Liver (tissue), 7 donors: ENCODE measurements at regions not wholly inside any gene's neighbourhood (a gene's known extent, or its start where the extent isn't known, plus 50 kb on each side); places are given as distances from the start of the nearest gene placed in this dataset.
A peak's percentile ranks its signal among the peaks of the same experiment; 100 is the strongest.
"Not testable (repeated sequence)": the region's sequence is repeated elsewhere in the genome, so short reads cannot be mapped to it uniquely, and the experiment has no call there.

Experiments used
- DNase-seq: peaks from one replicate; pipeline ENCODE4 v3.0.0-alpha.2; 2017; ENCODE audit warnings: low spot score
- H3K27ac ChIP-seq, 2 donors: one replicate each; pipeline ENCODE4 v1.7.0; 2013; ENCODE audit warnings: inconsistent platforms in 2 of 2, low read length in 2 of 2, control low read depth in 1 of 2, low read depth in 1 of 2, mild to moderate bottlenecking in 1 of 2
- H3K27me3 ChIP-seq, 4 donors: one replicate each; pipeline versions ENCODE4 v1.6.1 to v1.7.0; 2013; ENCODE audit warnings: low read length in 3 of 4, inconsistent platforms in 1 of 4, mild to moderate bottlenecking in 1 of 4, moderate library complexity in 1 of 4; ENCODE audit not compliant: control insufficient read depth in 4 of 4, insufficient read depth in 4 of 4
- H3K36me3 ChIP-seq, 4 donors: one replicate each; pipeline versions ENCODE4 v1.6.1 to v1.7.0; 2013; ENCODE audit warnings: low read length in 3 of 4, mild to moderate bottlenecking in 3 of 4, low read depth in 1 of 4, moderate library complexity in 1 of 4; ENCODE audit not compliant: control insufficient read depth in 4 of 4, insufficient read depth in 3 of 4
- H3K4me1 ChIP-seq, 4 donors: one replicate each; pipeline versions ENCODE4 v1.6.1 to v1.7.0; 2013; ENCODE audit warnings: low read length in 3 of 4, mild to moderate bottlenecking in 3 of 4, moderate library complexity in 1 of 4; ENCODE audit not compliant: control insufficient read depth in 4 of 4, insufficient read depth in 4 of 4
- H3K4me3 ChIP-seq, 3 donors: one replicate each; pipeline versions ENCODE4 v1.6.1 to v1.7.0; 2013; ENCODE audit warnings: low read length in 3 of 3, control low read depth in 1 of 3, low read depth in 1 of 3, mild to moderate bottlenecking in 1 of 3
- H3K9ac ChIP-seq, 2 donors: one replicate each; pipeline ENCODE4 v1.7.0; 2013; ENCODE audit warnings: low read length in 2 of 2, mild to moderate bottlenecking in 2 of 2, moderate library complexity in 2 of 2, control low read depth in 1 of 2, low read depth in 1 of 2
- H3K9me3 ChIP-seq, 4 donors: one replicate each; pipeline versions ENCODE4 v1.6.1 to v1.7.0; 2013; ENCODE audit warnings: low read length in 3 of 4; ENCODE audit not compliant: control insufficient read depth in 4 of 4
- ATF3 ChIP-seq: IDR thresholded peaks from 2 replicates; pipeline ENCODE4 v1.6.1; 2016; ENCODE audit warnings: antibody characterized with exemption
- EGR1 ChIP-seq, 2 donors: IDR thresholded peaks; 2 replicates each; pipeline ENCODE4 v1.6.1; 2016 to 2018; ENCODE audit warnings: antibody characterized with exemption in 2 of 2, low read depth in 2 of 2
- FOXA1 ChIP-seq: IDR thresholded peaks from 2 replicates; pipeline ENCODE4 v1.6.1; 2016; ENCODE audit warnings: antibody characterized with exemption
- FOXA2 ChIP-seq: IDR thresholded peaks from 2 replicates; pipeline ENCODE4 v1.6.1; 2016; ENCODE audit warnings: antibody characterized with exemption
- GABPA ChIP-seq, 2 donors: IDR thresholded peaks in 1 of 2; conservative IDR thresholded peaks in 1 of 2; 2 replicates each; pipeline ENCODE4 v1.6.1; 2016; ENCODE audit warnings: antibody characterized with exemption in 2 of 2, mild to moderate bottlenecking in 1 of 2, moderate library complexity in 1 of 2
- HNF4A ChIP-seq, 2 donors: conservative IDR thresholded peaks; 2 replicates each; pipeline ENCODE4 v1.6.1; 2016; ENCODE audit warnings: antibody characterized with exemption in 2 of 2, mild to moderate bottlenecking in 2 of 2
- JUND ChIP-seq, 2 donors: IDR thresholded peaks; 2 replicates each; pipeline ENCODE4 v1.6.1; 2016; ENCODE audit warnings: antibody characterized with exemption in 2 of 2
- RAD21 ChIP-seq, 2 donors: IDR thresholded peaks; 2 replicates each; pipeline ENCODE4 v1.6.1; 2016; ENCODE audit warnings: antibody characterized with exemption in 2 of 2, mild to moderate bottlenecking in 2 of 2
- RXRA ChIP-seq, 2 donors: IDR thresholded peaks; 2 replicates each; pipeline ENCODE4 v1.6.1; 2017 to 2018; ENCODE audit warnings: antibody characterized with exemption in 2 of 2, mild to moderate bottlenecking in 1 of 2
- YY1 ChIP-seq: IDR thresholded peaks from 2 replicates; pipeline ENCODE4 v1.6.1; 2016; ENCODE audit warnings: antibody characterized with exemption, mild to moderate bottlenecking
- WGBS: extraction: QIAGEN DNeasy Blood & Tissue Kit; methylation state at CpG from one replicate; pipeline ENCODE4 v1.1.7; 2013; 5-methylcytosine and 5-hydroxymethylcytosine counted together
- donor health status: healthy.
- donor health status: healthy.
- donor health status: healthy.
- donor health status: healthy.

- DNase-seq = no peak
- H3K4me3 ChIP-seq = no peak overlapping the region
- peaks cover 0 to 8% (median 2%) of the 10 kb centered on the region in 4 donors for H3K27me3 ChIP-seq
- no peak overlapping the region for H3K27ac ChIP-seq
- H3K4me1 ChIP-seq = no peaks in the 10 kb centered on the region
- H3K9ac ChIP-seq = no peak overlapping the region
- H3K36me3 ChIP-seq = no peaks in the 10 kb centered on the region
- TF ChIP-seq YY1 = no peak
- 75% methylated on average over 4 of the region's 4 CpGs for WGBS
- H3K9me3 ChIP-seq = peaks cover 4 to 9% (median 6%) of the 10 kb centered on the region in 4 donors
Observed at GRCh38 chr3:13740795-13741194, 139.1 kb downstream of the WNT7A start.

- H3K4me1 ChIP-seq, DNase-seq, H3K4me3 ChIP-seq, H3K27ac ChIP-seq, H3K36me3 ChIP-seq, H3K9ac ChIP-seq, H3K27me3 ChIP-seq: not testable (repeated sequence)
- H3K9me3 ChIP-seq = peaks cover 4 to 10% (median 5%) of the 10 kb centered on the region in 4 donors
- WGBS = 89% methylated on average over 1 of the region's 1 CpG
Observed at GRCh38 chr3:13733726-13734125, 146.1 kb downstream of the WNT7A start.

- Histone ChIP-seq H3K27ac (no peak overlapping the region), H3K4me1 (no peaks in the 10 kb centered on the region), H3K27me3 (no peaks in the 10 kb centered on the region), H3K9me3 (peaks cover 0 to 5% (median 3%) of the 10 kb centered on the region in 4 donors), H3K4me3 (no peak overlapping the region), H3K9ac (no peak overlapping the region), H3K36me3 (no peaks in the 10 kb centered on the region)
- 49% methylated on average over 2 of the region's 2 CpGs for WGBS
- DNase-seq = no peak
- no peak for TF ChIP-seq YY1
- TF ChIP-seq RAD21 (IDR thresholded peaks at IDR 0.05) = no peak
- TF ChIP-seq FOXA1 = no peak
- no peak for TF ChIP-seq RXRA (IDR thresholded peaks at IDR 0.05)
- no peak for TF ChIP-seq JUND (IDR thresholded peaks at IDR 0.05)
- TF ChIP-seq GABPA (IDR thresholded peaks at IDR 0.05 in 1 of 2, conservative IDR thresholded peaks at IDR 0.05 in 1 of 2) = no peak
- TF ChIP-seq FOXA2 = no peak
Observed at GRCh38 chr3:13728487-13728886, 151.4 kb downstream of the WNT7A start.

- H3K27ac ChIP-seq = no peak overlapping the region
- TF ChIP-seq FOXA2 (no peak), RAD21 (IDR thresholded peaks at IDR 0.05) (no peak), ATF3 (no peak), YY1 (no peak), EGR1 (IDR thresholded peaks at IDR 0.05; ENCODE audit: low read depth in 2 of 2) (no peak), HNF4A (conservative IDR thresholded peaks at IDR 0.05) (no peak)
- no peaks in the 10 kb centered on the region for H3K27me3 ChIP-seq
- no peak overlapping the region for H3K9ac ChIP-seq
- H3K9me3 ChIP-seq = peaks cover 0 to 6% (median 3%) of the 10 kb centered on the region in 4 donors
- 81% methylated on average over 8 of the region's 8 CpGs for WGBS
- no peaks in the 10 kb centered on the region for H3K4me1 ChIP-seq
- H3K36me3 ChIP-seq = no peaks in the 10 kb centered on the region
- peak; percentile 16 for DNase-seq
- H3K4me3 ChIP-seq = no peak overlapping the region
Observed at GRCh38 chr3:13727890-13728289, 152.0 kb downstream of the WNT7A start.
